Activated naive CD8-positive, alpha-beta T cell treated with anti-CD3 and anti-CD28 coated beads for 36 hours (primary cell): ENCODE measurements at regions not wholly inside any gene's neighbourhood (a gene's known extent, or its start where the extent isn't known, plus 50 kb on each side); places are given as distances from the start of the nearest gene placed in this dataset.

ENCODE experiments used
- DNase-seq: peaks from one replicate; pipeline ENCODE4 v3.0.0; 2021
- H3K27ac Mint-ChIP-seq: one replicate; pipeline ENCODE4 v1.8.0; 2022; ENCODE audit warnings: mild to moderate bottlenecking, moderate library complexity, mixed read lengths
- H3K27me3 Mint-ChIP-seq: one replicate; pipeline ENCODE4 v1.8.0; 2022; ENCODE audit warnings: mild to moderate bottlenecking, mixed read lengths
- H3K36me3 Mint-ChIP-seq: one replicate; pipeline ENCODE4 v1.8.0; 2021; ENCODE audit warnings: mild to moderate bottlenecking, mixed read lengths
- H3K4me1 Mint-ChIP-seq: one replicate; pipeline ENCODE4 v1.8.0; 2021; ENCODE audit warnings: mixed read lengths
- H3K4me3 Mint-ChIP-seq: one replicate; pipeline ENCODE4 v1.8.0; 2022; ENCODE audit warnings: mild to moderate bottlenecking, moderate library complexity, mixed read lengths
- H3K9me3 Mint-ChIP-seq: one replicate; pipeline ENCODE4 v1.8.0; 2022; ENCODE audit warnings: mixed read lengths

DNA sequence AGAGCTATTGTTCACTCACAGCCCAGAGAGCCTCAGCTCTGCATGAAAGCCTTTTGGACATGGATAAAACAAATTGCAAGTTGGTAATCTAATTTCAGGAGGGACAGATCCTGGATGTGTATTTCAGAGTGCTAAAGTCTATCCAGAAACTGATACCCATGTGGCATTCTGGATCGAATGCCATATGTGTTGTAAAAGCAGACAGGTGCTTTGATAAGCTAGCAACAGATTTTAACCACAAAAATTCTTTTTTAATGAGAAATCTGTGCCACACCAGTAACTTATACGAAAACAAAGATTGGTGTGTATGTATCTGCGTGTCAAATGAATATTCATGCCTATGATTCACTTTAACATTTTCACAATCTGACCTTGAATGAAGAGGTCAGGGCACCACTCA is 936.6 kb upstream of the MAP3K7 start:
- H3K4me3 Mint-ChIP-seq, result no peak overlapping the region
- no peak overlapping the region for H3K27ac Mint-ChIP-seq
- DNase-seq, result no peak
- H3K27me3 Mint-ChIP-seq, result no peaks in the 10 kb centered on the region
- H3K9me3 Mint-ChIP-seq, result no peaks in the 10 kb centered on the region
- H3K36me3 Mint-ChIP-seq, result no peaks in the 10 kb centered on the region
- no peaks in the 10 kb centered on the region for H3K4me1 Mint-ChIP-seq

DNA sequence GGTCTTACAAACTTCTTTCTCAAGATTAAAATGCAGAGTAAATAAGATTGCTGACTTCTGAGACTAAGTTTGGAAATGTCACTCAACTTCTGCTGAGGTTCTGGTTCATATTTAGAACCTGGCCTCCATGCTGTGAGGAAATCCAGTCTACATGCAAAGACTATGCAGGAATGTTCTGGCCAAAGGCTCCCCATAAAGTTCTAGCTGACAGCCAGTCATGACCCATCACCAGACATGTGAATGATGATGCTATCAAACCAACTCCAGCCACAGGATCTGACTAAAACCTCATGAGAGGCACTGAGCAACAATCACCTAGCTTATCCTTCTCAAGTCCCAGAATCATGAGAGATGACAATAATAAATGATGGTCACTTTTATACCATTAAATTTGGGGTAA is 935.1 kb upstream of the MAP3K7 start:
- no peak overlapping the region for H3K27ac Mint-ChIP-seq
- H3K36me3 Mint-ChIP-seq, result no peaks in the 10 kb centered on the region
- no peaks in the 10 kb centered on the region for H3K27me3 Mint-ChIP-seq
- no peak overlapping the region for H3K4me3 Mint-ChIP-seq
- DNase-seq, result no peak
- no peaks in the 10 kb centered on the region for H3K9me3 Mint-ChIP-seq
- no peaks in the 10 kb centered on the region for H3K4me1 Mint-ChIP-seq

DNA sequence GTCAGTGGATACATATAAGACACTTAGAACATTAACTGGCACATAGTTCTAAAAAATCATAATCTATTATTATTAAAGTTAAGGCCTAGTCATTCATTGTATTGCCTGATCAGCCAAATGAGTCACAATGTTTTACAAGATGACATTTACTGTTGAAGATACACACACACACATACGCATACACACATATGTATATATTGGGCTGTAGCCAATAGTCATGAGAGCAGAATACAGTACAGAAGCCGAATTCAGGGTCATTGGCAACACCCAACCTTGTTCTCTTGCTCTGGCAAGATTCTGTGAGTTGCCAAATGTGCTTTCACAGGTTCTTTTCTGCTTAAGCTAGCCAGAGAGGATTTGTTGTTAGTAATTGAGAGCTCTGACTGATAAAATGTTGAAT is 922.8 kb upstream of the MAP3K7 start:
- no peak for DNase-seq
- H3K9me3 Mint-ChIP-seq, result no peaks in the 10 kb centered on the region
- H3K27ac Mint-ChIP-seq, result no peak overlapping the region
- no peaks in the 10 kb centered on the region for H3K27me3 Mint-ChIP-seq
- H3K4me3 Mint-ChIP-seq, result no peak overlapping the region
- no peaks in the 10 kb centered on the region for H3K36me3 Mint-ChIP-seq
- no peaks in the 10 kb centered on the region for H3K4me1 Mint-ChIP-seq

DNA sequence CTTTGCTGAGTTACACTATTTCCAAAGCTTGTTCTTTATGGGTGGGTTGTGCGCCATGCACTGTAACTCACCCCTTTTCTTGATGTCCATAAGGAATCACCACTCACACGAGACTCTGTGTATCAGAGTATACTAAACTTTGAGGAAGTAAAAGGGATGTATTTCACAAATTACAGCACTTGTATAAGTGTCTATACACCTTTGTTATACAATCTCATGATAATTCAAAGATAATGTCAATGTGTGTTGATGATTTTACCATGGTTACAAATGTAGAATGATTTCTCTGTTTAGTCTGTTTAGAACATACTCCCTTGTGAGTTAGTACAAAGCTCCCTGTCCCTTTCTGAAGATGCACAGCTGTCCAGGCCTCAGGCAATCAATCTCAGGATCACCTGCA is 922.2 kb upstream of the MAP3K7 start:
- no peak overlapping the region for H3K27ac Mint-ChIP-seq
- H3K36me3 Mint-ChIP-seq, result no peaks in the 10 kb centered on the region
- H3K9me3 Mint-ChIP-seq, result no peaks in the 10 kb centered on the region
- no peaks in the 10 kb centered on the region for H3K27me3 Mint-ChIP-seq
- no peaks in the 10 kb centered on the region for H3K4me1 Mint-ChIP-seq
- DNase-seq, result no peak
- no peak overlapping the region for H3K4me3 Mint-ChIP-seq

DNA sequence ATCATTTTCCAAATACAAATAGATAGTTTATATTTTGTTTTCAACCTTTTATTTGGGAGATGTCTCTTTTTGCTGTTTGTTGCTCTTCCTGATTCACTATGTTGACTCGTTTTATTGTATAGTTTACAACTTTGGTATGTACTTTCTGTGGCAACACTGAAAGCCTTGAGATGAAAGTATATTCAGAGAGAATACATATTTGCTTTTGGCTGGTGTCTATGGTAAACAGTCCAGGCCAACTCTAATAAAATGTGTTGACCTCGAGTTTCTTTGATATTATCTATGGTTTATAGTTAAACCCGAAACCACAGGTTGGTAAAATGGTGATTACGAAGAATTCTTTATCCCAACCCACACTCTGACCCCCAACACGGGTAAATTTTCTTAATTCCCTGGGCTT is 919.6 kb upstream of the MAP3K7 start:
- Mint-ChIP-seq H3K36me3 (no peaks in the 10 kb centered on the region), H3K4me1 (no peaks in the 10 kb centered on the region), H3K4me3 (no peak overlapping the region), H3K27ac (no peak overlapping the region), H3K27me3 (no peaks in the 10 kb centered on the region), H3K9me3 (no peaks in the 10 kb centered on the region)
- no peak for DNase-seq

DNA sequence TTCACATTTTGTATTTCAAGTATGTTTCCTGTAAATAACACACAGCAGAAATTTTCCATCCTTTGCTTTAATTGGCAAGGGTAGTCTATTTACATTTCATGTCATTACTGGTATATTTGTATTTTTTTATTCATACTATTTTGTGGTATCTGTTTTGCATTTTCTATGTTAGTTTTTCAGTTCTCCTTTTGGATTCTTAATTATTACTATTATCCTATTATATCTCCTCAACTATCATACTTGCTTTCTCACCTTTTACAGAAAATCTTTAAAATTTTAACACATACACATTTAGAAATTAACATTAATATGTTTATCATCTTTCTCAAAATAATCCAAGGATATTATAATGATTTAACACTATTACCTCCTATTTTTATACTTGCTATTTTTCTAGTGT is 918.3 kb upstream of the MAP3K7 start:
- Mint-ChIP-seq H3K4me1 (no peaks in the 10 kb centered on the region), H3K27ac (no peak overlapping the region), H3K4me3 (no peak overlapping the region), H3K36me3 (no peaks in the 10 kb centered on the region), H3K27me3 (no peaks in the 10 kb centered on the region), H3K9me3 (no peaks in the 10 kb centered on the region)
- DNase-seq, result no peak

DNA sequence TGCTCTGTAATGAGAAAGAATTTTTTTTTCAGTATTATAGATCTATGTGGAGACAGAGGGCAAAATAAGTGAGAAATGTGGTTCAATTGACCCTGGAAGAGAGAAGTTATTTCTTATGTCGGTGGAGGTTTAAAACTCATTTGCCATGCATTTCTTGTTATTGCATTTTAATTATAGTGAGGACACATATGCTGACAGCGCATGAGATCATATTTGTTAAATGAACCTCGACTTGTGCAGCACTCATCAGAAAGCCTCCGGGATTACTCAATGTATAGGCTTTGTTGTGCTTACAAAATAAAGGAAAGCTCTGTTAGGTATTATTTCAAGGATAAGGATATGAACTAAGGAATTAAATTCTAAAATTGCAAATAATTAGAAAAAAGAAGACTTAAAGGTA is 915.1 kb upstream of the MAP3K7 start:
- Mint-ChIP-seq H3K9me3 (peaks cover 2% of the 10 kb centered on the region), H3K4me3 (no peak overlapping the region)
- no peak for DNase-seq

DNA sequence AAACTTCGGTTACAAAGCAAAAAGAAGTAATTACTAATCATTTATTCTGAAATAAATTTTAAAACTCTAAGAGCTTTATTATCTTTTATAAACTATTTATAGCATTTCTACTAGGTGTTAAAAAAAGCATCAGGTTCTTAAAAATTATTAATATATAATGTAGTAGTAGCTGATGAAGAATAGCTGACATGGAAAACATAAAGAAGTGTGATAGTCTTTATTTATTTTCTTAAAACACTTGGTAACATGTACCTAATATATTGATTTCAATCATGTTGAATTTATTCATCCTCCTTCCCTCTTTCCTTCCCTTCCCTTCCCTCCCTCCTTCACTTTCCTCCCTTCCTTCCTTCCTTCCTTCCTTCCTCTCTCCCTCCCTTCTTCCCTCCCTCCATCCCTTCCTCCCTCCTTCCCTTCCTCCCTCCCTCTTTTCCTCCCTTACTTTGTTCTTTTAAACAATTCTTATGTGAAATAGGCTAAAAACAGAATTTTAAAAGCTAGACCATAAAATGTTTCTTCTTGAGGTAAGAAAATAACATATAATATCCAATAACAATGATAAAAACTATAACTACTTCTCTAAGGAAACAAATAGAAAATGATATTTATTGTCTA is 913.9 kb upstream of the MAP3K7 start:
- H3K4me1 Mint-ChIP-seq, result no peaks in the 10 kb centered on the region
- H3K27ac Mint-ChIP-seq, result no peak overlapping the region
- H3K27me3 Mint-ChIP-seq, result no peaks in the 10 kb centered on the region
- H3K4me3 Mint-ChIP-seq, result no peak overlapping the region
- H3K9me3 Mint-ChIP-seq, result peaks cover 2% of the 10 kb centered on the region
- DNase-seq, result no peak
- H3K36me3 Mint-ChIP-seq, result no peaks in the 10 kb centered on the region

More for the DNA sequence above, 915.1 kb upstream of the MAP3K7 start:
- Mint-ChIP-seq H3K4me1 (no peaks in the 10 kb centered on the region), H3K27me3 (no peaks in the 10 kb centered on the region), H3K36me3 (no peaks in the 10 kb centered on the region), H3K27ac (no peak overlapping the region)

DNA sequence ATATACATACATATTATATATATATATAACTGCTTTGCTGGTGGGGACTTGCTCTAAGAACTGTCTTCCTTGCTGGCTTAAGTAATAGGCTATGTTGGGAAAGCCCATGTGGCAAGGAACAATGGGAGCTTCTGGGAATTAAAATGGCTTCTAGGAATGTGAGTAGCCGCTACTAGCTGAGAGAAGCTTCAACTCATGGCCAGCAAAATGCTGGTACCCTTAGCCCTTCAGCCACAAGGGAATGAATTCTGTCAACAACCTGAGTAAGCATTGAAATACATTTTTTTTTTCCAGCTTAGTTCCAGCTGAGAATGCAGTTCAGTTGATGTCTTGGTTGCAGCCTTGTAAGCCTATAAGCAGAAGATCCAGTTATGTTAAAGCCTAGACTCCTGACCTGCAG is 911.7 kb upstream of the MAP3K7 start:
- no peak overlapping the region for H3K4me3 Mint-ChIP-seq
- no peaks in the 10 kb centered on the region for H3K4me1 Mint-ChIP-seq
- H3K27me3 Mint-ChIP-seq, result no peaks in the 10 kb centered on the region
- DNase-seq, result no peak
- H3K9me3 Mint-ChIP-seq, result peaks cover 2% of the 10 kb centered on the region
- H3K36me3 Mint-ChIP-seq, result no peaks in the 10 kb centered on the region
- no peak overlapping the region for H3K27ac Mint-ChIP-seq

DNA sequence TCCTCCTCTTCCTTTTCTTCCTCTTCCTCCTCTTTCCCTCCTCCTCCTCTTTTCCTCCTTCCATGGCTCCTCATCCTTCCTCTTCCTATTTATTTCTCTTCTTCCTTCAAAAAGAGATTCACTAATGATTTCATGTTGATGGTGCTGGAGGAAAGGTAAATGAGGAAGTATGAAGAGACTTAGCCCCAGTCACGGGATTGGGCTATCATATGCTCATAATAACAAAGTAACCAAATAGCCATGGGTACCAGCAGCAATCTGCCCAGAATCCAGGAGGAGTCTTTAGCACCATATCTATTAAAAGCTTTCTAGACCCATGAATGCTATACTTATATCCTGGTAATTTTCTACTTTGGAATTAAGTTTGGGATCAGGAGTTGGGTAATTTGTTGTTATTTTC is 910.9 kb upstream of the MAP3K7 start:
- no peaks in the 10 kb centered on the region for H3K27me3 Mint-ChIP-seq
- peaks cover 2% of the 10 kb centered on the region for H3K9me3 Mint-ChIP-seq
- no peak for DNase-seq
- no peak overlapping the region for H3K27ac Mint-ChIP-seq
- H3K4me3 Mint-ChIP-seq, result no peak overlapping the region
- H3K36me3 Mint-ChIP-seq, result no peaks in the 10 kb centered on the region
- H3K4me1 Mint-ChIP-seq, result no peaks in the 10 kb centered on the region

DNA sequence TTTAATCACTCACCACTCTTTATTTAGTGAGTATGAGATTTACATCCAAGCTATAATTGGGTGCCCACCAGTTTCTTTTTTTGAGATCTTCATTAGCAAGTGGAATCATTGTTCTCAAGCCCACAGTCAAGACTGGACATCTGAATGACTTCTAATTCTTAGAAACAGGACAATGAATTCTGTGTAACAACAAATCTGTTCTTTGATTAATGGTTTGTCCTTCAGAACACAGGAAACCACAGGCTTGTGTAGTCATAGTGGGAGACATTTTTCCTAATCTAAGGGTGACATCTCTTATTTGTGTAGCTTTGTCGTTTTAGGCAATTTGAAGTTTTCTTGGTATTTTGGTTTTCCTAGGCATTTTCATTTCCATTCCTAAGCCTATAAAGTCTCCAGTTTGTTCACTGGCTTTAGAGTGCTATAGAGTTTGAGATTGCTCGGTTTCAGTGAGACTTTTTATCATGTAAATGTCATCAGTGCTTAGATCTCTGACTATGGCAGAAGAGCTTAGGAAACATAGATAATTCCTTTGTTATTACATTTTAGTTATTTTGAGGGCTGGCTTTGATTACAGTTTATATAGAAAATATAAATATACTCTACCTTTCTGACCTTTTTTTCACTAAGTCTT is 903.9 kb upstream of the MAP3K7 start:
- Mint-ChIP-seq H3K27me3 (no peaks in the 10 kb centered on the region), H3K4me3 (no peak overlapping the region), H3K4me1 (no peaks in the 10 kb centered on the region), H3K27ac (no peak overlapping the region), H3K36me3 (no peaks in the 10 kb centered on the region), H3K9me3 (no peaks in the 10 kb centered on the region)
- DNase-seq, result no peak

DNA sequence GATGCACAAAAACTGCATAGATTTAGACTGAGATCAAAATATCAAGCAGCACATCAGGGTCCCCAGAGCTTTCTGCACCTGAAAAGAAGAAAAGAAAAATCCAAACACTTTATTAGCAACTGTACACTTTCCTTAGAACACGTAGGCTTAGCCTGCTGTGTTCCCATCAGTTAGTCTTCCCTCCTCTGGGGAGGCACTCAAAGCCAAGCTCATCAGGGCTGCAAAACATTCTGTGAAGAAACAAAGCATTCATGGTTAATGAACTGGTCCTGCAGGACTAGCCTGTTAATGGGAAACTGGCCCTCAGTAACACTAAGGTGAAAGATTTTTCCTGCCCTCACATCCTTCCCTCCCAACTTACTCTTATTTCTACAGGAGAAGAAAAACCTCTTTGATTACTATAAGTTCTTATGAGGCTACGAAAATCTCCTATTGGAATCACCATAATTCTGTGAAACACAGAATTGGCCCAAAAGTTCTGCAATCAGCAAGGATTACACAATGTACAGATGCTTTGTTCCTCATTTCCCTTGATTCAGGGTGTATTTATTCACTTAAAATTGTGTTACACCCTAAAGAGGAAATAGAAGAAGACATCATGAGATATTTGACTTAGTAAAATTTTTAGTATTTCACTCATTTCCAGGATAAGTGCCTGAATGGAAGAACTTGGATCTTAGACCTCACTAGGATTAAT is 901.0 kb upstream of the MAP3K7 start:
- Mint-ChIP-seq H3K4me1 (no peaks in the 10 kb centered on the region), H3K27ac (no peak overlapping the region), H3K36me3 (no peaks in the 10 kb centered on the region), H3K4me3 (no peak overlapping the region), H3K27me3 (no peaks in the 10 kb centered on the region), H3K9me3 (no peaks in the 10 kb centered on the region)
- DNase-seq, result no peak

DNA sequence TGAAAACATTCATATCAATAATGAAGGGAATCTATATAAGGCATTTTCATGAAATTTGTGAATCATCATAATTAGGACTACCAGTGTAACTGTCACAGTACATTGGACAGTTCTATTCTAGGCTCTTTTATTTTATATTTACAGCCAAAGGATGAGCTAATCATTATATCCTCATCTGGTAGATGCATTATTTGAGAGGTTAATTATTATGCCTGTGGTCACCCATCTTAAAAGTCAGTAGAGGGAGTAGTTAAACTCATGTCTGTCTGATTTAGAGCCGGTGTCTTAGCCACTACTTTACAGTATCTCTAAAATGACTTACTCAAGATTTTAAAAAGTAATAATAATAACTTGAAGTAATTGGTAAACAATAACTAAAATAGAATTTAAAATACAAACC is 899.3 kb upstream of the MAP3K7 start:
- Mint-ChIP-seq H3K27ac (no peak overlapping the region), H3K4me3 (no peak overlapping the region), H3K36me3 (no peaks in the 10 kb centered on the region), H3K9me3 (no peaks in the 10 kb centered on the region), H3K27me3 (no peaks in the 10 kb centered on the region), H3K4me1 (no peaks in the 10 kb centered on the region)
- no peak for DNase-seq

DNA sequence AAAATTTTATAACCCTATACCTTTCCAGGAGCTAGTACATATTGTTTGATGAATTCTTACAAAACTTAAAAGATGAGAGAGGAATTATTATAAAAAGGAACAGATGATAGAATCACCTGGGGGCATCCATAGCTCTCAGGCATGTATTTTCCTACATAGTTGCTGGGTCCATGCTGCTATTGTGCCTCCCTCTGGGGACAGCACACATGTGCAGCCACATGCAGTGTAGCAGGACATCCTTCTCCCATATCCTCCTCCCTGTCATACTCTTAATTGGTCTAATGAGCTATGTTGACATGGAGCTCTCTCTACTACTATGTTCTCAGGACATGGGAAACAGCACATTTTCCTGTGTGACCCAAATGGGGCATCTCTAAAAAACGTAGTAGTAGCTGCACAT is 898.2 kb upstream of the MAP3K7 start:
- Mint-ChIP-seq H3K4me3 (no peak overlapping the region), H3K27ac (no peak overlapping the region), H3K36me3 (no peaks in the 10 kb centered on the region), H3K9me3 (no peaks in the 10 kb centered on the region), H3K4me1 (no peaks in the 10 kb centered on the region), H3K27me3 (no peaks in the 10 kb centered on the region)
- no peak for DNase-seq

DNA sequence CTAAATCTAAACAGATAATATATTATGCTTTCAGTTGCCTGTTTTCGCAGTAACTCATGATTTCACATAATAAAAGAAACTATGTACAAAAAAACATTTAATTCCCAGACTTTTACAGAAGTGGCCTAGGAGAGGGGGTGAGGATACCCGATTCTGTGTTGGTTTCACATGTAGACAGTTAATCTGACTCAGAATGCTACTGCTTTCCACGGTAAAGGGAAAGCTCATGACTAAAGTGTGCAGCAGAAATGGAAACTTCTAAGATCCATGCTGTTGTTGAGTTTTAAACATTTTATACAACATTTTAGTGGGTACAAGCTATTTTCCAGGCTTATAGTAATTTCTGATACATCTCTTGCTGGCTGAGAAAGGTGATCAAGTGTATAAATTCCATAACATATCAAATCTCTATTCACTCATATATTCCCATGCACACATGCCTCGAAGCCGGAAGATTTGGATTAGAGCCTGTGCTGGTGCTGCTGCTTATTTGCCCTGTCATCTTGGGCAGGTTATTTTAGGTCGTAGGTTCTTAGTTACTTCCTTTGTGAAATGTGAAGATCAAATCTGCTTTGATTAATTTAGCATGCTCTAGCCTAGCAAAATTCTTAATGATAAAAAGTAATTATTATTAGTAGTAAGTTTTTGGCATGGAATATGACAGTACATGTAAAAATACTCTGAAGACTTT is 896.7 kb upstream of the MAP3K7 start:
- Mint-ChIP-seq H3K36me3 (no peaks in the 10 kb centered on the region), H3K9me3 (no peaks in the 10 kb centered on the region), H3K4me1 (no peaks in the 10 kb centered on the region), H3K4me3 (no peak overlapping the region), H3K27me3 (no peaks in the 10 kb centered on the region), H3K27ac (no peak overlapping the region)
- no peak for DNase-seq
